GM19463 (cell line): ENCODE measurements at regions not wholly inside any gene's neighbourhood (a gene's known extent, or its start where the extent isn't known, plus 50 kb on each side); places are given as distances from the start of the nearest gene placed in this dataset.

Experiments used
- ATAC-seq: cut with Tn5 transposase; IDR thresholded peaks from one replicate; pipeline ENCODE4 v1.9.1; 2021; ENCODE audit warnings: mild to moderate bottlenecking, moderate library complexity; ENCODE audit not compliant: unreplicated experiment

DNA sequence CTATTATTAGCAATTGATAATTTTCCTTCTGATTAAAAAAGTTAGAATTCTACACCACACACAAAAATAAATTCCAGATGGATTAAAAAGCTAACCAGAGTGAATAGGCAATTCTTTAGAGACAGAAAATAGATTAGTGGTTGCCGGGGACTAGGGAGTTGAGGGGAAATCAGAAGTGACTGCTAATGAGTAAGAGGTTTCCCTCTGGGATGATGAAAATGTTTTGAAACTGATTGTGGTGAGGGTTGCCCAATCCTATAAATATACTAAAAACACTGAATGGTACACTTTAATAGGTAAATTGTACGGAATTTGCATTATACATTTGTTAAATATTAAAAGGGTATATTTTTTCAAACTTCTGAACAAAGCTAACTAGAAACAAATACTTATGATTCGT is 214.9 kb downstream of the GPAM start:
- ATAC-seq, result no peak

DNA sequence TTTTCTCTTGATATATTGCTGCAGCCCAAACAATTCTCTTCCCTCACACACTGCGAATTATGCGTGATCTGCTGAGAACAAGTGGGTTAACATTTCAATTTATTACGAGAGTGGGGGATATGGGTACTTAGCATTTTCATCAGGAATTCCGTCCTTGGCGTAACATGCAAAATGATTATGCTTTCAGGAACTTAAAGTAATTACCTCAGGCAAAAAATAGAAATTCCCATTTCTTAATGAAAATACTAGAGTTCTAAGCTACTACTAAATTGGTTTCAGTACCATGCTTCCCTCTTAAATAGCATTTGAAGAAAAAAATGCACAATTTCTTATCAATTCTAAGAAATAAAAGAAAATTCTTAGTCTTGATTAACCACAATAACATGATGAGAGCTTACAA is 213.5 kb downstream of the GPAM start:
- ATAC-seq, result no peak

DNA sequence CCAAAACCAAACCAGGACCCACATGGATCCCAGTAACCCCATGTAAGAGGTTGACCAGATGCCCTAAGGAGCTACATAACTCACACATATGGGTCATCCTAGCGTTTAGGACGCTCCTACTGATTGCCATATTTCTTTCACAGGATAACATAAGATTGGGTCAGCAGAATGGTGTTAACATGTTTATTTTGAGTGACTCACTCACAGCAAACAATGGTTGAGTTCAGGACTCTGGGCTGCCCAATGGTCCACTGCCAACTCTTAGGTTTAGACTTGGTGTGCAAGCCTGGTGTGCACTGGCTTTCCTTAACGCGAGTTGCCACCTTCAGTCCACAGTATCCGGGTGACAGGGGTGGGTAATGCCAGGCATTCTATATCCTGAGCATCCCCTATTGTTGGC is 211.5 kb downstream of the GPAM start:
- no peak for ATAC-seq

DNA sequence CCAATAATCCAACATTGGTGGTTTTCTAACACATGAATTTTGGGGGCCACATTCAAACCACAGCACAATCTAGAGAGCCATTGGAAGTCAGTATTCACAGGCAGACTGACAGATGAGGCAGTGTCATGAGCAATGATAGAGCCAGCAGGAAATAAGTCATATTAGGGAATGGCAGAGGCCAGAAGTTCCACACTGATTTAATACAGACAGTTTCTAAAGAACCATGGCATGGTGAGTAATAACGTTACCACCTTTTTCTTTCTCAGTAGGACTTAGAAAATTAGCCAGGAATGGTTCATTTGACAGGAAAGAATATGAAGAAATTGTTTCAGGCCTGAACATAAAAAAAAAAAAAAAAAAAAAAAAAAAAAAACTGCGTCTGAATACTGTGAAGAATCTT is 210.3 kb downstream of the GPAM start:
- ATAC-seq, result no peak

DNA sequence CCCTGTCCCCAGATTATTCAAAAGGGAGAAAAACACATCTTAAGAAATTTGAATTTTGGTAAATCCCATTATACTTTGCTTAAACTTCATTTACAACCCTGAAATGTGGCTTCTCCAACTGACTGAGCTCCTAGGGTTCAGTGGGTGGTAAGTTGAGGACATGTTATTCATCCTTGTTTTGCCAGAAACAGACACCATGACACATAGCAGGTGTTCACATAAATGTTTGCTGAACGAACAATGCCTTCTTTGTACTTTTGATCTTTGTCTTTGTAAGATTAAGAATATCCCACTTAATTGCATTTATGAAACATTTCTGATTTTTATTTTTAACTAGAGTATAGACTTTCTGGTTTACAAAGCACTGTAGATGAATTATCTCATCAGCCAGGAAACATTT is 209.7 kb downstream of the GPAM start:
- ATAC-seq, result no peak

DNA sequence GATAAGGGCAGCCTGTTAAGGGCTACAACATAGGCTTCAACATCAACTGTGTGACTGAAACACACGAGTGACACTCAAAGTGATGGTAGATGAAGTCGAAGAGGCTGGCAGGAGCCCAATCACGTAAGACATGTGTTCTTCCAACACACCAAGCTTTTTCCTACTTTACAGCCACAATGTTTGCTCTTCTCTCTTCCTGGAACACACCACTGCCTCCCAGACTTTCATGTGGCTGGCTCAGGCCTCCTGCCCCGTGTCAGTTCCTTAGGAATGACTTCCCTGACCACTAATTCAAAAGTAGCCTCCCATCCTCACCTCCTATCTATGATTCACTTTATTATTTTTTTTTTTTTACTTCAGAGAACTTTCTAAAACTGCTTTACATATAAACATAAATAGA is 209.2 kb downstream of the GPAM start:
- ATAC-seq, result no peak

DNA sequence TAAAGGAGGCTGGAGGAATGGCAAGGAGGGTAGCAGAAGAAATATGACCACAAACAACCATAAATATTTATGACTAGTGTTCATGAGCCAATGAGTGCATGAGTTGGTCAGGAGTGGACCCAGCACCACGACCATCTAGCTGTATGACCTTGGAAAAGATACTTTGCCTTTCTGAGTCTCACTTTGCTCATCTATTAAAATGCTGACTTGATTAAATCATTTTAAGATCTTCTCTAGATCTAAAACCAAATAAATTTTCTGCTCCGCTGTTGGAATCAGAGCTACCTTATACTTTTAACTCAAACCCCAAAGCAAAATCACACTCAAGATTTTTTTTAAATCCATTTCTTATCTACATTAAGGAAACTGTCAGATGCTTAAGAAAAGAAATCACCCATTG is 207.0 kb downstream of the GPAM start:
- no peak for ATAC-seq

DNA sequence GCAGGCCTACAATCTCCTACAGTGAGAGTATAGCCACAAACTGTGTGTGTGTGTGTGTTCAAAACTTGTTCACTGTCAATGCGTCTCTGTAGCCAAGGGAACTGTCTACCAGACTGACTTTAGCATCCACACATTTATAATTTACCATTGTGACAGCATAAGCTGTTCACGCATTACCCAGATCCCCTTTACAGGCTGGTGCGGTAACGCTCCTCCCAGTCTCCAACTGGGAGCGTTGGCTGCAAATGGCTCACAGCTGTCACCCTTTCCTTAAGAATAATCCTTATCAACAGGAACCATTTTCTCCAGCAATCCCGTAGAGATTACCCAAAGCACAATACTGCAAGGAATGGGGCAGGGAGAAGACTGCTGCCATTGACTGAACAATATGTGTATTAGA is 199.5 kb downstream of the GPAM start:
- no peak for ATAC-seq

DNA sequence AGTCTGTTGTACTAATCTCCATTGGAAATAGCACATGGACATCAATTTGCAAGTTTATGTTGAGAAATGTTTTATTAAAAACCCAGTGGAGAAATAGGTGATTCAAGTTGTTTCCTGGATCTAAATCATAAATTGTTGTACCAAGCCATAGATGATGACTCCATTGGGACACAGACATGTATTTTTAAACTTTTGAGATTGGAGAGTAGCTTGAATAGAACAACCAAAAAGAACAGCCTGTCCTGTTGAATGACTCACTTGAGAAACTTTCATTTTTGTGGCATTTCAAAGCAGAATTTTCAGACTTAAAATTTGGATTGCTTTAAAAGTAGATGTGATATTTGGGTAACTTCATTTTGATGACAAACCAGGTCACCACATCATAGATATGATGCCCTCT is 197.5 kb downstream of the GPAM start:
- ATAC-seq, result no peak

DNA sequence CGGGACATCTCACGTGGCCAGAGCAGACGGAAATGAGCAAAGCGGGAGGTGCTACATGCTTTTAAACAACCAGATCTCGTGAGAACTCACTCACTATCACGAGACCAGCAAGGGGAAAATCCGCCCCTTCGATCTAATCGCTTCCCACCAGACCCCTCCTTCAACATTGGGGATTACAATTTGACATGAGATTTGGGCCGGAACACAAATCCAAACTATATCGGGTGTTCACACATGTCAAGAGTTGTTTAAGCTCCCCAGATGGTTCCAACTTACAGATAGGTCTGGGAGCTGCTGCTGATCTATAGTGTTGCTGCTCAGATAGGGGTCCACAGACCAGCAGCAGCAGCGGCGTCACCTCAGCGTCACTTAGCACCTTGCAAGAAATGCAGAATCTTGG is 194.9 kb downstream of the GPAM start:
- ATAC-seq, result no peak

DNA sequence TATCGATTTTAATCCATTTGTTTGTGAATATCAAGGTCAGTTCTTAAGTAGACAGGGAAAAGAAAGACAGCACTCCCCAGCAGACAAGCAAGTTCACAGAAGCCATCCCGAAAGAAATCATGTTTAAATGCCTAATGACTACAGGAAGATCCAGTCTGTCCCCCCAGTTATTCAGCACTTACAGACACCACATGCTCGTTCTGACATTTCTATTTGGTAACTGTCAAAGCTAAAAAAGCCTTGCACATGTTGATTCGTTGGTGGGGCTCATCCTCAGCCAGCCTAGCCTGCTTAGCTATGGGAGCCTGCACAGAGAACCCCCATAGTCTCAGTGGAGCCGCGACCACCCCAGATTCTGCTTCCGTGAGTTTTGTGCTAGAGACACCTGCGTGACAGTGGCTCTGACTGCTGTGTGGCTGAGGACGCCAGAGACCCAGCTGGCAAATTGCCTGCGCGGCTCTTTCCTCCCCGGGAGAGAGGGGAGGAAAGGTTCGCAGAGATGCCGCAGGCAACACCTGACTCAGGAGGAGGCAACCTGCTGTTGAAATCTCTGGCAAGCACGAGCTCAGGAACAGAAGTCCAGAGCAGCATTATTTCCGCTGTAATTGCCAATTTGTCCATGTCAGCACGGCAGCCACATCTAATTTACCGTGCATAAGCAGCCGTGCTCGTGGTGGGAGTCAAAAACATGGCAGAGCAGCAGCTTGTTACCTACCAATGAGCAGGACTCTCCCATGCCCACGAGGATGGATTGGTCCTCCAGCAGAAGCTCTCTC is 194.2 kb downstream of the GPAM start:
- ATAC-seq, result no peak

DNA sequence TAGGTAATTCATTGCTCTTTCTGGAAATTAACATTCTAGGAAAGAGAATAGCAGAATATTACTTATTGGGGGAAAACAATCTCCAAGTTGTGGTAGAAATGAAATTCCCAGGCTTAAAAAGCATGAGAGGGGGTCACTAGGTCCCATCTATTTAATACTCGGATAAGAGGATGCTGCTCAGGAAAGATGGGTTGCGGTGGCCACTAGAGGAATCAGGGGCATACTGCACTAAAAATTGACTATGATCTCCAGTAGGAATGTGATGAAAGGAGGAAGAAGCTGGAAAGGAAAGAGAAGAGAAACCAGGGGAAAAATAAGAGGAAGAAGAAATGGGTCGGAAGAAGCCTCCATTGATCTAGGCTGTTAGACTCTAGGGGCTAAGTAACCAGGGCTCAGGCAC is 192.8 kb downstream of the GPAM start:
- ATAC-seq, result no peak

DNA sequence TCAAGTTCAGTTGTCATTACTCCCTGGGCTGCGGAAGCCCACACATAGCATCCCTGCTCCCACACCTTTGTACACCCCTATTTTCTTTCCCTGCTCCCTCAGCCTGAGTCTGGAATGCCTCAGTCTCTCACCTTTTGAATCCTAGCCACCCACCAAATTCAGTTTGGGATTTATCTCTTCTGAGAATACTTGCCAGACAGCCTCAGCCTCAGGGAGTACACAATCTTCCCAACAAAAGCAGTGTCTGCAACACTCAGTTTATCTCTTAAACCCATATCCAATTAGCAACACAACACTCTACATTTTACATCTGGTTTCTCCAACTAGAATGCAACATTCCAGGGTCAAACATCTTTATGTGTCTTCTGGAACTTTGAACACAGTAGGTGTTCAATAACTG is 190.2 kb downstream of the GPAM start:
- no peak for ATAC-seq

DNA sequence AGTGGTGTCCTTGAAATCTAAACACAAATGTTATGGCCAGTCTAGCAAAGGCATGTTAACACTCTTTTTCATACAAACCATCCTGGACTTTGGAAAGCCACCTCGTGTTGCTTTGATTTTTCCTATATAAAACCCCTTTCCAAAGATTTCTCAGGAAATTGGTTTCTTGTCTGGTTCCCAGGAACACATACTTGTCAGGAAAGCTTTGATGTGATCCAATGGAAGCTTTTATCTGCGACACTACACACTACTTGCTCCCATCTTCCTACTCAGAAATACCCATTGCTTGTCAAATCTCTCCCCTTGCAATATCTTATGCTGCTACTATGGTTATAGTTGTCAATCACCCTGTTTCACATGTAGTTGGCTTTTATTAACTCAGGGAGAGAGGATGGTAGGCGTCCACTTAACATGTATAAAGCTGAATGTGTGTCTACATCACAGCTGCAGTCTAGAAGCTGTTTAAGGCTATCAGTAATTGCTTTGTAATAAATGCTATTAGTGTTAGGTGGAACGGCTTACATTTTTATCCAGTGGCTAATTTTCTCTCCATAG is 189.6 kb downstream of the GPAM start:
- ATAC-seq, result no peak

DNA sequence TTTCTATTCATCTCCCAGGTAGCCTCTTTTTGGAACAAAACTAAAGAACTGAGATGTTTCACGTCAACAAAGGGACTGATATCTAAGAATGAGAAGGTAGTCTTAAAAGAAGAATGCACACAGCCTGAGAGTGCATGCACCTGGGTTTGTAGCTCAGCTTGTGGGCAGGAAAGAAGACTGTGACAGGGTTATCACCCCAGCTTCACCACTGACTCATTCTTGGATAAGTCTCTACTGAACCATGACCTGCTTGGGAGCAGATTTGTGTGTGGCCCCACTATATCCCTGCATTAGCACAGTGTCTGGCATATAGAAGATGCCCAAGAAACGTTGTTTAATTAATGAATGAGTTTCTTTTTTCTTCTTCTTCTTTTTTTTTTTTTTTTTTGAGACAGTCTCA is 187.5 kb downstream of the GPAM start:
- ATAC-seq, result peak; percentile 98

DNA sequence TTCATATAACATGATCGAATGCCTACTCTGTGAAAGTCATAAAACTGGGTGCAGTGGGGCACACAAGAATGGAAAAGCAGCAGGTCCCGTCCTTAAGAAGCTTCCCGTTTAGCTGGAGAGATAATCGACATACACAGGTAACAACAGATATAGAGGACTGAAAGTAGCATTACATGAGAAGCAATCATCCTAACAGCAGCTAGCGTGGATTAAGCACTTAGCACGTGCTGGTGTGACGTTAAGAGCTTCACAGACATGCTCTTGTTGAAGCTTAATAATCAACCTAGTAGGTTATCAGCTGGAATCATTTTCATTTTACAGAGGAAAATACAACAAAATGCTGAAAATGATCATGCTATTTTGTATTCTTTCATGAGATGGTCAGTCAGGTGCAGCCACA is 184.8 kb downstream of the GPAM start:
- no peak for ATAC-seq

DNA sequence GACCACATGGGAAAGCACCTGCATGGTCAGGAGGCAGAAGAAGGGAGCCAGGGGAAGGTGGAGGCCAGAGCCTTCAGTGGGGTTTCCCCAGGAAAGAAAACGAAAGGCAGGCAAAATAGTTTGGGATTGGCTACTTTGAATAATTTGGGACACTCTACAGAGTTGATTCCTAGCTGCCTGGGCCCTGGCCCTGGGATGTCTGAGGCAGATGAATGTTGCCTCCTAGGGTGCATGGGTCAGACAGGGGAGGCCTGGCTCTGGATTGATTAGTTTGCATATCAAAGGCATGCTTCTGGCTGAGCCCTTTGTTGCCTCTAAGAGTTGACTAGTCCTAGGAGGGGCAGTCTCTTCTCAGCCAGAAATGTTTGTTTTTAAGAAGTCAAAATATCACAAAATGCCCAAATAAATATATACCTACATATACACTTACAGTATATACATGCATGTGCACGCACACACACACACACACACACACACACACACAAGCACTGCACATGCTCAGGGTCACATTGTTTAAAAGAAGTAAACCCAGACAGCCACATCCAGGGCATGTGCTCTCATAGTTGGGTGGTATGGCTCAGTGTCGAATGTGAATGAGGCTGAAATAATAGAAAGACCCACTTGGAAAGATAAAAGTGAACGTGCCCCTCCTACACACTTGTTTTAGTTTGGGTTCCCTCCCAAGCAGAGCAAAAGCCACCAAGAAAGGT is 184.2 kb downstream of the GPAM start:
- no peak for ATAC-seq

DNA sequence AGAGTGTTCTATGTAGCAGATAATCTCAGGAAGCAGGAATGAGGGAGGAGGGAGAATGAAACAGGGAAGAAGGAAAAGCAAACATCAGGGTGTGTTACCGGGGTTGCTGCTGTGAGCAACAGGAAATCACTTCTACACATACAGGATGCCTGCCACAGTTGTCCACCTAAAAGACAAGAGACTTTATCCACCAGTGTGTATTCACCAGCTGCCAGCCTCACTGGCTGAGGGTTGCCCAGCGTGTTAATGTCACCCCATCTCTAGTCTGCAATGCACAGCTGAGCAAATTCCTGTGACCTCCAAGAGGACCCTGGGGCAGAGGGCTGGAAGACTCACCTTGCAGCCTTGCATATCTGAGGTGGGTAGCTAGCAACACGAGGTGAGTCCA is 183.7 kb downstream of the GPAM start:
- ATAC-seq, result no peak

DNA sequence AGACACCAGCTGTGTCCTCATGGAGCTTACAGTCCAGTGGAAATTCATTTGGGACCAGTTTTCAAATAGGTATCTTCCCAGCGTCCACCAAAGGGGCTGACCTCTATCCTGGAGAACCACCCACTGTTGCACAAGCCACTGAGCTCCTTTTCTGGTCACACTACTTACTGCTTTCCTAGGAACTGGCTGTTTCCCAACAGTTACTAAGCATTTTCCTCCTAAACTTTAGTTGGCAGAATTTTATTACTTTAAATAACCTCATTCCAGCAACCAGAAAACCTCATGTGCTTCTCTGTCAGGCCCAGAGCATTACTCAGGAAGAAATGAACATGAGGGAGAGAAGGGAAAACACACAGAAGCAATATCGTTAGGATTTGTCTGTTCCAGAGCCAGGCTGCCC is 183.1 kb downstream of the GPAM start:
- no peak for ATAC-seq

DNA sequence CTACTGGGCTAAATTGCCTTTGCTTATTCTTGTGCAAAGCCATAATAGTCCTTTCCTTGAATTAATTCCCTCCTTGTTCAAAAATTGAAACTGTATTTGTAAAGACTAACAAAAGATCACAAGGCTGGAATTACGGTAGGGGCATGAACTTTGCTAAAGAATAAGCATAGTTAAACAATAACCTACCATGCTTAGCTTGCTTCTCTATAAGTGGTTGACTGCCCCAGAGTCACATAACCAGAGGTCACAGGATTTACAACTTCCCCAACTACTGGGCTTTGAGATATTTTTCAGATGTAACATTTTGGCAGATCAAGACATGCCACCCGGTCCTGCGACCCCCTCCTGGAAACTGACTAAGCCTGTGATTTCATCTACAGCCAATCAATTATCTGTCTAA is 181.4 kb downstream of the GPAM start:
- ATAC-seq, result no peak

DNA sequence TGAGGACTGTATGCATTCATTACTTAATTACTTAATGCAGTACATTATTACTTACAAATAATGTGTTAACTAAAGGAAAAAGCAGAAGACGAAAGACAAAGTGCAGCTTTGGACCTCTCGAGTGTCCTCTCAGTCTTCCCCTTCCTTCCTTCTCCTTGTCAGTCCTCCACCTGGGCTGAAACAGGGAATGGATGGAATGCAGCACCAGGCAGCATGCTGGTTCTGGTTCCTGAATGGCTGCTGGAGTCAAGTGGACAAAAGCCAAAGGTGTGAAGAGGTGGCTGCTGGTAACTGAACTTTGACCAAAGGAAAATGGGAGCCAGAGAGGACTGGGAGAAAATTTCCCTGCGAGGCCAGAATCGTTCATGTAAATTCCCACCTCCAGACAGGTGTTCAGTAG is 179.5 kb downstream of the GPAM start:
- ATAC-seq, result no peak

DNA sequence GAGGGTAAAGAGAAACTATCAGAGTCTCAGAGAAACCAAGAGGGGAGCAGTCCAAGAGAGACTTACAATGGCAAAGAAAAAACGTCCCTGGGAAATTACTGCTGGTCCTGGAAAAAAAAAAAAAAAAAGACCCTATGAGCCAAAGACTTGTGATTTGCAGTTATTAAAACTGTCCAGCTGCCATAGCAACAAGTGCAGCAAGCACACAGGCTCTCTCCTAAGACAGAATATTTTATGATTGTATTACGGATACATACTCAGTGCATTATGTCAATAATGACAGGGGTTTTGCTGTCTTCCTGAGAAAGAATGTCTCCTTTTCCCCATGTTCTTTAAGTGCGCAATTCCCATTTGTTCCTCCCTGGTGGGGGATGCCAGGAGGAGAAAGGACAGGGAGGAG is 178.5 kb downstream of the GPAM start:
- no peak for ATAC-seq

DNA sequence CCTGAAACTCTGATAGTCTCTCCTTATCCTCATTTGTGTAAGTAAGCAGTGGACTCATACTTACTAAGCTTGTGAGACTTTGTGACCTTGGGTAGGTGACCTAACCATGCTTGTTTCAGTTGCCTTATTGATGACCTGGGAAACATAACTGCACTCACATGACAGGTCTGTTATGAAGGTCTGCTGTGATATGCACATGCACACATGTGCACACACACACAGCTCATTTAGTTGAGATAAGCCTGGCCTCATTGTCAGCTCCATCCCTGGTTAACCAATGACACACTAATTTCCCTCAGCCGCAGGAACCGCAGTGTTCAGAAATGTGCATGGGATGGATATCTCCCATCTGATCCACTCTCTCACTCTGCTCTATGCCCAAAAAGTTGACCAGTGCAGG is 177.2 kb downstream of the GPAM start:
- no peak for ATAC-seq
